WERI-Rb-1 (cell line): ENCODE measurements at regions not wholly inside any gene's neighbourhood (a gene's known extent, or its start where the extent isn't known, plus 50 kb on each side); places are given as distances from the start of the nearest gene placed in this dataset.

ENCODE experiments used
- DNase-seq: peaks from one replicate; pipeline ENCODE4 v3.0.0-alpha.2; 2020
- H3K27ac ChIP-seq: fragments of 250-450 bp; sonication (Bioruptor Pico); 2 replicates; pipeline ENCODE4 v1.5.1; 2020; ENCODE audit warnings: mild to moderate bottlenecking, moderate library complexity
- H3K27me3 ChIP-seq: fragments of 250-450 bp; sonication (Bioruptor Pico); 2 replicates; pipeline ENCODE4 v1.5.1; 2021; ENCODE audit warnings: mild to moderate bottlenecking, low read depth, moderate library complexity; ENCODE audit not compliant: insufficient read depth, severe bottlenecking
- H3K36me3 ChIP-seq: fragments of 250-450 bp; sonication (Bioruptor Pico); 2 replicates; pipeline ENCODE4 v1.5.1; 2020; ENCODE audit warnings: mild to moderate bottlenecking, moderate library complexity
- H3K4me3 ChIP-seq: 2 replicates; pipeline ENCODE4 v1.5.1; 2011; ENCODE audit warnings: low read depth, mild to moderate bottlenecking, control low read depth, low read length
- H3K9me3 ChIP-seq: fragments of 250-450 bp; sonication (Bioruptor Pico); 2 replicates; pipeline ENCODE4 v1.5.1; 2021; ENCODE audit warnings: mild to moderate bottlenecking, moderate library complexity; ENCODE audit not compliant: severe bottlenecking
- CTCF ChIP-seq: IDR thresholded peaks from 2 replicates; pipeline ENCODE4 v1.5.1; 2011; ENCODE audit warnings: low read depth, mild to moderate bottlenecking, control low read depth, inconsistent platforms, low read length

GRCh38 chr13:90293793-90294361, 1053.6 kb upstream of the MIR17HG start:
- no peak for DNase-seq
- no peak for TF ChIP-seq CTCF
- H3K9me3 ChIP-seq, result no peaks in the 10 kb centered on the region
- no peaks in the 10 kb centered on the region for H3K36me3 ChIP-seq
- H3K27ac ChIP-seq, result no peak overlapping the region
- no peak overlapping the region for H3K4me3 ChIP-seq
- no peaks in the 10 kb centered on the region for H3K27me3 ChIP-seq

GRCh38 chr13:90299238-90299637, 1048.2 kb upstream of the MIR17HG start:
- H3K36me3 ChIP-seq, result no peaks in the 10 kb centered on the region
- H3K9me3 ChIP-seq, result no peaks in the 10 kb centered on the region
- no peak for TF ChIP-seq CTCF
- no peaks in the 10 kb centered on the region for H3K27me3 ChIP-seq
- no peak overlapping the region for H3K27ac ChIP-seq
- H3K4me3 ChIP-seq, result no peak overlapping the region
- no peak for DNase-seq

GRCh38 chr13:90300015-90300414, 1047.5 kb upstream of the MIR17HG start:
- H3K9me3 ChIP-seq, result no peaks in the 10 kb centered on the region
- no peaks in the 10 kb centered on the region for H3K27me3 ChIP-seq
- H3K4me3 ChIP-seq, result no peak overlapping the region
- no peak for DNase-seq
- no peaks in the 10 kb centered on the region for H3K36me3 ChIP-seq
- no peak for TF ChIP-seq CTCF
- no peak overlapping the region for H3K27ac ChIP-seq

GRCh38 chr13:90302107-90302506, 1045.4 kb upstream of the MIR17HG start:
- H3K27ac ChIP-seq, result no peak overlapping the region
- no peaks in the 10 kb centered on the region for H3K36me3 ChIP-seq
- H3K27me3 ChIP-seq, result no peaks in the 10 kb centered on the region
- TF ChIP-seq CTCF, result no peak
- no peaks in the 10 kb centered on the region for H3K9me3 ChIP-seq
- no peak overlapping the region for H3K4me3 ChIP-seq
- DNase-seq, result no peak

- Histone ChIP-seq H3K27me3 (no peaks in the 10 kb centered on the region), H3K36me3 (no peaks in the 10 kb centered on the region), H3K9me3 (no peaks in the 10 kb centered on the region), H3K4me3 (no peak overlapping the region), H3K27ac (no peak overlapping the region)
- TF ChIP-seq CTCF, result no peak
- no peak for DNase-seq
Measured at GRCh38 chr13:90305796-90306195, 1041.7 kb upstream of the MIR17HG start.

- H3K27ac ChIP-seq, result no peak overlapping the region
- TF ChIP-seq CTCF, result no peak
- H3K27me3 ChIP-seq, result no peaks in the 10 kb centered on the region
- no peak overlapping the region for H3K4me3 ChIP-seq
- no peaks in the 10 kb centered on the region for H3K9me3 ChIP-seq
- no peaks in the 10 kb centered on the region for H3K36me3 ChIP-seq
- no peak for DNase-seq
Measured at GRCh38 chr13:90307136-90307535, 1040.4 kb upstream of the MIR17HG start.
